ENCODE measurements at regions not wholly inside any gene's neighbourhood (a gene's known extent, or its start where the extent isn't known, plus 50 kb on each side); places are given as distances from the start of the nearest gene placed in this dataset.

GRCh38 chrX:69431420-69431819 is 72.7 kb upstream of the NALF2 start:
- Histone ChIP-seq H3K9me3 (ENCODE audit: low read length) (no peaks in the 10 kb centered on the region), H3K27me3 (ENCODE audit: insufficient read depth, low read depth, low read length) (no peaks in the 10 kb centered on the region), H3K9me2 (ENCODE audit: insufficient read depth, low read length) (no peaks in the 10 kb centered on the region), H2AFZ (ENCODE audit: low read depth, low read length) (no peak overlapping the region), H3K27ac (ENCODE audit: low read length) (no peak overlapping the region), H3K4me2 (ENCODE audit: low read length) (no peak overlapping the region), H3K79me2 (replicated peaks; ENCODE audit: insufficient read depth, low read length) (no peaks in the 10 kb centered on the region), H4K20me1 (ENCODE audit: insufficient read depth) (no peaks in the 10 kb centered on the region), H3K36me3 (ENCODE audit: insufficient read depth, low read length) (no peaks in the 10 kb centered on the region), H3F3A (ENCODE audit: insufficient read depth, low read length, poor library complexity, severe bottlenecking) (no peaks in the 10 kb centered on the region), H3K9ac (ENCODE audit: low read length) (no peak overlapping the region), H3K4me3 (ENCODE audit: low read length) (no peak overlapping the region)
- TF ChIP-seq EP300 (conservative IDR thresholded peaks at IDR 0.05; ENCODE audit: poor library complexity, severe bottlenecking) (no peak), MXI1 (conservative IDR thresholded peaks at IDR 0.05; ENCODE audit: poor library complexity, severe bottlenecking) (no peak), EZH2 (IDR thresholded peaks at IDR 0.05; ENCODE audit: borderline replicate concordance, insufficient read depth, low read length, poor library complexity, severe bottlenecking) (no peak), CTCF (IDR thresholded peaks at IDR 0.05; ENCODE audit: poor library complexity, severe bottlenecking) (no peak), POLR2AphosphoS5 (IDR thresholded peaks at IDR 0.05) (no peak), RAD21 (conservative IDR thresholded peaks at IDR 0.05) (no peak), SMC3 (conservative IDR thresholded peaks at IDR 0.05; ENCODE audit: poor library complexity) (no peak), TAF1 (IDR thresholded peaks at IDR 0.05; ENCODE audit: low read depth) (no peak), REST (IDR thresholded peaks at IDR 0.05; ENCODE audit: borderline replicate concordance) (no peak)

DNA sequence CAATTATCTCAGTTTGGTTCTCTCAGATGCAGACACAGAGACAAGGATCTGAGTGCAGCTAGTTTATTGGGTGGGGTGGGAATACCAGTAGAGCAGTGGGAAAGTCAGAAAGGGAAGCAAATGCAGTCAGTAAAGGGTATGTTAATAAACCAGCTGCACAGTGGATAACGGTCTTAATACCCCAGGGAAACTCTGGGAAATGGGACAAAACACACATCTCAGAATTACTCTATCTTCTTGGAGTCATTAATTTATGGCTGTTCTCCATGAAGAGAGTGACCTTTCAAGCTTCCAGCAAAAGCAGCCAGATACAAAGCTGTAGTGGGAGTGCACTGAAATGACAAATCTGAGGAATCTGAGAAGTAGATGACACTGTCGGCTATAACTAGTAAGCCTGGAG is 73.3 kb upstream of the NALF2 start:
- Histone ChIP-seq H3K9me2 (ENCODE audit: insufficient read depth, low read length) (no peaks in the 10 kb centered on the region), H3K9ac (ENCODE audit: low read length) (no peak overlapping the region), H3K4me2 (ENCODE audit: low read length) (no peak overlapping the region), H2AFZ (ENCODE audit: low read depth, low read length) (no peak overlapping the region), H3K36me3 (ENCODE audit: insufficient read depth, low read length) (no peaks in the 10 kb centered on the region), H4K20me1 (ENCODE audit: insufficient read depth) (no peaks in the 10 kb centered on the region), H3K27ac (ENCODE audit: low read length) (no peak overlapping the region), H3K27me3 (ENCODE audit: insufficient read depth, low read depth, low read length) (no peaks in the 10 kb centered on the region), H3K79me2 (replicated peaks; ENCODE audit: insufficient read depth, low read length) (no peaks in the 10 kb centered on the region), H3K4me3 (ENCODE audit: low read length) (no peak overlapping the region), H3K9me3 (ENCODE audit: low read length) (no peaks in the 10 kb centered on the region), H3F3A (ENCODE audit: insufficient read depth, low read length, poor library complexity, severe bottlenecking) (no peaks in the 10 kb centered on the region)
- no peak for TF ChIP-seq MXI1 (conservative IDR thresholded peaks at IDR 0.05; ENCODE audit: poor library complexity, severe bottlenecking)
- TF ChIP-seq EP300 (conservative IDR thresholded peaks at IDR 0.05; ENCODE audit: poor library complexity, severe bottlenecking): no peak
- TF ChIP-seq REST (IDR thresholded peaks at IDR 0.05; ENCODE audit: borderline replicate concordance): no peak
- TF ChIP-seq POLR2AphosphoS5 (IDR thresholded peaks at IDR 0.05): no peak
- TF ChIP-seq CTCF (IDR thresholded peaks at IDR 0.05; ENCODE audit: poor library complexity, severe bottlenecking): no peak
- no peak for TF ChIP-seq SMC3 (conservative IDR thresholded peaks at IDR 0.05; ENCODE audit: poor library complexity)
- no peak for TF ChIP-seq EZH2 (IDR thresholded peaks at IDR 0.05; ENCODE audit: borderline replicate concordance, insufficient read depth, low read length, poor library complexity, severe bottlenecking)
- no peak for TF ChIP-seq TAF1 (IDR thresholded peaks at IDR 0.05; ENCODE audit: low read depth)
- TF ChIP-seq RAD21 (conservative IDR thresholded peaks at IDR 0.05): no peak
